BLaER1 treated with 17β-estradiol and CSF1 and Interleukin-3, amounts not matched to agents 10 nM and 100 nM (cell line): ENCODE measurements at regions not wholly inside any gene's neighbourhood (a gene's known extent, or its start where the extent isn't known, plus 50 kb on each side); places are given as distances from the start of the nearest gene placed in this dataset.
A peak's percentile ranks its signal among the peaks of the same experiment; 100 is the strongest.

Source experiments
- H3K27ac ChIP-seq, 11 experiments: shearing (Covaris generic); formaldehyde crosslinking; 2 replicates each; pipeline ENCODE4 v1.8.1; 2022
- H3K27me3 ChIP-seq, 11 experiments: shearing (Covaris generic); formaldehyde crosslinking; 2 replicates each; pipeline ENCODE4 v1.8.1; 2022
- H3K36me3 ChIP-seq, 11 experiments: shearing (Covaris generic); formaldehyde crosslinking; 2 replicates each; pipeline ENCODE4 v1.8.1; 2022
- H3K4me1 ChIP-seq, 10 experiments: shearing (Covaris generic); formaldehyde crosslinking; 2 replicates each; pipeline ENCODE4 v1.8.1; 2022
- H3K4me2 ChIP-seq, 11 experiments: shearing (Covaris generic); formaldehyde crosslinking; 2 replicates each; pipeline ENCODE4 v1.8.1; 2022
- H3K4me3 ChIP-seq, 10 experiments: shearing (Covaris generic); formaldehyde crosslinking; 2 replicates each; pipeline ENCODE4 v1.8.1; 2022
- H3K9ac ChIP-seq, 11 experiments: shearing (Covaris generic); formaldehyde crosslinking; 2 replicates each; pipeline ENCODE4 v1.8.1; 2022
- H3K9me3 ChIP-seq, 11 experiments: shearing (Covaris generic); formaldehyde crosslinking; replicated peaks in 1 of 11; 2 replicates each; pipeline ENCODE4 v1.8.1; 2022
- H4K20me1 ChIP-seq, 11 experiments: shearing (Covaris generic); formaldehyde crosslinking; 2 replicates each; pipeline ENCODE4 v1.8.1; 2022
- Cebpa-rat ChIP-seq, 11 experiments: shearing (Covaris generic); IDR thresholded peaks; 2 replicates each; pipeline ENCODE4 v1.8.1; 2022

DNA sequence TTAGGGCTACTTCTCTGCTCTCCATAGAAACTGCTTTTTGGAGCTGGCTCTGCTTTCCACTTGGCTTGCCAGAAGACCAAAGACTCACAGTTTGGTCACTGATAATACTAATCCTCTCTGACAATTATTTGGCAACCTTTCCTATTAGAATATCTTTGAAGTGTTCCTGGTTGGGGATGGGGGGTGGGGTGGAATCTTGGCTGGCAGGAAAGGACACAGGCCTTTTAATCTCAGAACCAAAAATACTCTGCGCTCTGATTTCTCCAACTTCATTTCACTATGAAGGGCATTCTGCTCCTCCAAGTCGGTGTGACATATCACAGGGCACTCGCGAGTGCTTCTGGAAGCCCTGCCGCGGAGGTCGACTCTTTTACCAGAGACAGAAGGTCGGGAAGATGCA lies 1329.0 kb upstream of the WWC1 start:
- H3K4me1 ChIP-seq: no peaks in the 10 kb centered on the region
- H3K27me3 ChIP-seq: no peaks in the 10 kb centered on the region
- no peak overlapping the region for H3K4me2 ChIP-seq
- no peaks in the 10 kb centered on the region for H3K9me3 ChIP-seq
- H3K9ac ChIP-seq: no peak overlapping the region
- no peaks in the 10 kb centered on the region for H3K36me3 ChIP-seq
- no peak for TF ChIP-seq Cebpa-rat (IDR thresholded peaks at IDR 0.05)
- no peak overlapping the region for H3K4me3 ChIP-seq
- no peak overlapping the region for H3K27ac ChIP-seq
- no peaks in the 10 kb centered on the region for H4K20me1 ChIP-seq

DNA sequence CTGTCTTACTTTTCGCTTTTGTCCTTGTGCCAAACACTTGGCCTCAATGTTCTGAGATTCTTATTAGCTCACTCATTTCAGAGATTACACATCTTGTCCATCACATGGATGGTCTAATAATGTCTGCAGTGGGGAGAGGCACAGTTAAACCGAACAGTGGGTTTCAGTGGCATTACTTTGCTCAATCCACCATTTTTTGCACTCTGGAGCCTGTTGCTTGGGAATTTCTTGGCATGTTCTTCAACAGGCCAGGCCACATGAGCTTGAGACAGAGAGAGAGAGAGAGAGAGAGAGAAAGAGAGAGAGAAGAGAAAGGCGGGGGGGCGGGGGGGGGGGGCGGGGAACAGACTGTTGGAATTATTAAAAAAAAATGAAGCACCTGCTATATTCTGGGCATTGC lies 1327.8 kb upstream of the WWC1 start:
- H3K4me2 ChIP-seq: no peak overlapping the region
- no peak overlapping the region for H3K4me3 ChIP-seq
- no peaks in the 10 kb centered on the region for H4K20me1 ChIP-seq
- no peaks in the 10 kb centered on the region for H3K4me1 ChIP-seq
- no peak for TF ChIP-seq Cebpa-rat (IDR thresholded peaks at IDR 0.05)
- no peaks in the 10 kb centered on the region for H3K9me3 ChIP-seq
- H3K36me3 ChIP-seq: no peaks in the 10 kb centered on the region
- H3K27ac ChIP-seq: no peak overlapping the region
- no peak overlapping the region for H3K9ac ChIP-seq
- H3K27me3 ChIP-seq: no peaks in the 10 kb centered on the region

DNA sequence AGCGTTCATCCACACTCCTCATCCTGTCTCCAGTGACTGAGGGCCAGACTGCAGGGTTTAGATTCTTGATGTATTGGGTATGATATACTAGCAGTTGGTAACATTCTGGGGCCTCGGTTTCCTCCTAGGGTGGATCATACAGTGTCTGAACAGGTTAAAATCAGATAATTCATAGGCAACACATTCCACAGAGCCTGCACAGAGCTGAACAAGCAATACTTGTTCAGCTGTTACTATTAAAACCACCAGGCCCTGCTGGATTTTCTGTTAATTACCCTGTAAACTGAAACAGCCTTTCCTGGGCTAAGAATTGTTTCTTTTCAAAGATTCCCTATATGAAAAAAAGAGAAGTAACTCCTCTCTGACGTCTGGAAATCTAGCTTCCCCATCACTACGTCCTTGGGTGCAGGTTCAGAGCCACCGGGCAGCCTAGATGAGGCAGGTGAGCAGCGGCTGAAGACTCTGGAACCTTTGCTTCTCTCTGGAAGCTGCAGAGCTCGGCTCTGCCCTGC lies 1313.5 kb upstream of the WWC1 start:
- no peaks in the 10 kb centered on the region for H3K36me3 ChIP-seq
- H3K27ac ChIP-seq: no peak overlapping the region
- no peak for TF ChIP-seq Cebpa-rat (IDR thresholded peaks at IDR 0.05)
- H3K27me3 ChIP-seq: peaks cover 36 to 55% (median 46%) of the 10 kb centered on the region in 11 experiments
- 0 out of 20 replicates have a peak overlapping the region, but pooled peaks of 1 of the 10 experiments have one; percentile 42 for H3K4me3 ChIP-seq
- H3K4me1 ChIP-seq: peaks cover 0 to 4% (median 0%) of the 10 kb centered on the region in 10 experiments; a peak in 1 of 20 replicates
- no peaks in the 10 kb centered on the region; a peak in 2 of 22 replicates for H4K20me1 ChIP-seq
- no peak overlapping the region for H3K4me2 ChIP-seq
- H3K9ac ChIP-seq: no peak overlapping the region
- peaks cover 0 to 12% (median 2%) of the 10 kb centered on the region in 11 experiments; a peak in 8 of 22 replicates for H3K9me3 ChIP-seq

DNA sequence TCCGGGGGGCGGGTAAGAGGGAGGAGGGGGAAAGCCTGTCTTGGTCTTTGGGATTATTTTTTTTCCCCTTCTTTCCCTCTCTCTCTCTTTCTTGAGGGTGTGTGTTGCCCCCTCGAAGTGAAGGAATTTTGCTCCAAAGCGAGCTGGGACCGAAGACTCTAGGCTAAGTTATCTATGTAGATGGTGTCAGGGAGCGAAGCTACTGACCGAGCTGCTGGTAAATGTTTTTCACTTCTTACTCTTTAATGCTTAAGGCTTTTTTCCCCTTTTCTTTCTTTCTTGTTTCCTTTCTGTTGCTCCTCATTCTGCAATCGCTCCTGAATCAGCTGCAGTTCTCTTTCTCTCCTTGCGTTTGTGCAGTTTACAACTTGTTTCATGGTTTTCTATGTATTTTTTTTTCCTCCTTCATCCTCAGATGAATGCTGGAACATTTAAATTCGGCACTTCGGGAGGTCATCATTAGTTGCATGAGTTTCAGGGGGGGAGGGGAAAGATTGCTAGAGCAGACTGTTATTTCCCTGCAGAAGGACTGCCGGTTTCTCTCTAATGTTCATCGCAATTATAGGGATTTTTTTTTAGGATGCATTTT lies 1312.0 kb upstream of the WWC1 start:
- Histone ChIP-seq H4K20me1 (no peaks in the 10 kb centered on the region; a peak in 2 of 22 replicates), H3K36me3 (no peaks in the 10 kb centered on the region), H3K4me1 (peaks cover 0 to 4% (median 0%) of the 10 kb centered on the region in 10 experiments; a peak in 1 of 20 replicates), H3K27me3 (peaks cover 36 to 55% (median 46%) of the 10 kb centered on the region in 11 experiments), H3K9ac (no peak overlapping the region), H3K4me2 (peak overlapping the region; percentile 47 to 78 (median 62)), H3K4me3 (peak overlapping the region; percentile 40 to 58 (median 48)), H3K9me3 (peaks cover 0 to 8% (median 0%) of the 10 kb centered on the region in 11 experiments; a peak in 5 of 22 replicates), H3K27ac (no peak overlapping the region)
- TF ChIP-seq Cebpa-rat (IDR thresholded peaks at IDR 0.05): no peak

DNA sequence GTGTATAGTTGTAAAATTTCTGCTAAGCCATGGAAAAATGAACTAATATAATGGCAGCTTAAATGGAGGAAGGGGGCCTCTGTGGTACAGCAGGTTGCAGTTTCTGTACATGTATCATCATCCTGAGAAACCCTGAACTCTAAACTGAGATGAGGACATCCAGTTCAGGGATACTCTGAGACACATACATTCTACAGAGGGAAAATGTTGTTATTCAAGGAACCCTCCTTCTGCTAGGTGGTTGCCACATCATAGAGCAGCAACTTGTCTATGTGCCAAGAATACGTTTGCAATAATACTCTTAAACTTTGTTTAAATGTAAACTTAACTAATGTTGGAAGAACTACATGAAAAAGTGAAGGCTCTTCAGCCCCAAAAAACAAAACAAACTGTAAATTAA lies 1310.8 kb upstream of the WWC1 start:
- Histone ChIP-seq H3K4me1 (peaks cover 0 to 4% (median 0%) of the 10 kb centered on the region in 10 experiments; a peak in 1 of 20 replicates), H3K4me2 (no peak overlapping the region), H4K20me1 (no peaks in the 10 kb centered on the region; a peak in 1 of 22 replicates), H3K9ac (no peak overlapping the region), H3K9me3 (peaks cover 0 to 8% (median 0%) of the 10 kb centered on the region in 11 experiments; a peak in 5 of 22 replicates), H3K27me3 (peaks cover 36 to 55% (median 46%) of the 10 kb centered on the region in 11 experiments), H3K27ac (no peak overlapping the region), H3K4me3 (no peak overlapping the region), H3K36me3 (no peaks in the 10 kb centered on the region)
- TF ChIP-seq Cebpa-rat (IDR thresholded peaks at IDR 0.05): no peak

DNA sequence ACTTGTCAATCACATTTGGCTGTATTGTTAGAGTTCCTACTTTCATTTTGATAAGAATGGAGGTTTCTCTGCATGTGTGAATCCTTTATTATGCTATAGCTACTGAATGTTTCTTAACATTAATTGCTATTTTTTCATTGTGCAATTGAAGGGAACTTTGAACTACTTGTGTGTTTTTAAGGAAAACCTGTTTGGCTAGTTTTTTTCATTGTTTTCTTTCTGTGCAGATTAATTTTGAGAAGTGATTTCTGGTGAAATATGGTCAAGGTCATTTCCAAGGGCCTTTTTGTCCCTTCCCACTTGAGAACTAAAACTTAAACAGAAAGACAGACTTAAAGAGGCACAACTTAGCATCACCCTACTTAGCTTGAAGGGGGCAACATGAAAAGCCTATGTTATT lies 1309.2 kb upstream of the WWC1 start:
- Histone ChIP-seq H3K27me3 (peaks cover 33 to 50% (median 44%) of the 10 kb centered on the region in 11 experiments), H4K20me1 (no peaks in the 10 kb centered on the region; a peak in 1 of 22 replicates), H3K27ac (no peak overlapping the region), H3K9me3 (peaks cover 0 to 8% (median 0%) of the 10 kb centered on the region in 11 experiments; a peak in 5 of 22 replicates), H3K4me2 (no peak overlapping the region), H3K4me3 (no peak overlapping the region), H3K4me1 (peaks cover 0 to 4% (median 0%) of the 10 kb centered on the region in 10 experiments; a peak in 1 of 20 replicates), H3K36me3 (no peaks in the 10 kb centered on the region), H3K9ac (no peak overlapping the region)
- TF ChIP-seq Cebpa-rat (IDR thresholded peaks at IDR 0.05): no peak

DNA sequence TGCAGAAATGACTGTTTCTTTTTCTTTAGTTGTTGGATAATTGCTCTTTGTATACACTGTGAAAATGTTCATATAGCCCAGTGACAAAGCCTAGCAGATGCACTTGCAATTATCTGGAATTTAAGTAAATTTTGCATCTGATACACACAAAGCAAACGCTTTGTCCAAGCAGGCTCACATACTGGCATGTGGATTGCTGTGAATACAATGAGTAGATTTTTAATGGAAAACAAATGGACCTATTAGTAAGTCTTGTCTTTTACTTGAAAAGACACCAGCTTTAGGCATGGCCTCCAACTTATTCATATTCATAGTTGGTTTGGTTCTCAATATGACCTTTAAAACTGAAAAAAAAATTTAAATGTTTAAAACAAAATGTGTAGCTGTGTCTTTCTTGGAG lies 1299.8 kb upstream of the WWC1 start:
- Histone ChIP-seq H3K4me1 (peaks cover 0 to 13% (median 9%) of the 10 kb centered on the region in 10 experiments; a peak in 14 of 20 replicates), H3K9me3 (no peaks in the 10 kb centered on the region), H4K20me1 (no peaks in the 10 kb centered on the region; a peak in 1 of 22 replicates), H3K36me3 (no peaks in the 10 kb centered on the region), H3K4me2 (no peak overlapping the region), H3K27me3 (no peaks in the 10 kb centered on the region), H3K4me3 (no peak overlapping the region), H3K9ac (no peak overlapping the region), H3K27ac (no peak overlapping the region)
- no peak for TF ChIP-seq Cebpa-rat (IDR thresholded peaks at IDR 0.05)

DNA sequence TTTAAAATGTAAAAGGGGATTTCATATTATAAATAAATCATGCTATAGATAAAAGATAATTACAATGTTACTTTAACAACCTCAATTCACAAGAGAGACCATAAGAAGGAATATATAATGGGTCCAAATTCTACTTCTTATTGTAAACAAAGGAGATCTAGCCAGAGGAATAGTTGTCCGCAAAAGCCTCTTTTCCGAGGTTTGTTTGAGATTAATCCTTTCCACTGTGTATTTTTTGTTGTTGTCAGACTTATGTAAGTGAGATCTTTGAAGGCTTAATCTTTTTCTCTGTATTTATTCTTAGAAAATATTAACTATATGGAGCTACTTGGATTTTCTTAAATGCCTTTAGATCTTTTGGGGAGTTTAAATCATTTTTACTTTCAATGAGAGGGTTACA lies 1299.3 kb upstream of the WWC1 start:
- H3K27me3 ChIP-seq: no peaks in the 10 kb centered on the region
- H3K4me1 ChIP-seq: peaks cover 0 to 13% (median 9%) of the 10 kb centered on the region in 10 experiments; a peak in 14 of 20 replicates
- H3K27ac ChIP-seq: no peak overlapping the region
- no peaks in the 10 kb centered on the region for H3K9me3 ChIP-seq
- H3K4me2 ChIP-seq: peak overlapping the region in 1 of 11 experiments; percentile 71; a peak in 1 of 22 replicates
- no peaks in the 10 kb centered on the region; a peak in 1 of 22 replicates for H4K20me1 ChIP-seq
- TF ChIP-seq Cebpa-rat (IDR thresholded peaks at IDR 0.05): no peak
- H3K4me3 ChIP-seq: no peak overlapping the region
- H3K9ac ChIP-seq: no peak overlapping the region
- no peaks in the 10 kb centered on the region for H3K36me3 ChIP-seq

DNA sequence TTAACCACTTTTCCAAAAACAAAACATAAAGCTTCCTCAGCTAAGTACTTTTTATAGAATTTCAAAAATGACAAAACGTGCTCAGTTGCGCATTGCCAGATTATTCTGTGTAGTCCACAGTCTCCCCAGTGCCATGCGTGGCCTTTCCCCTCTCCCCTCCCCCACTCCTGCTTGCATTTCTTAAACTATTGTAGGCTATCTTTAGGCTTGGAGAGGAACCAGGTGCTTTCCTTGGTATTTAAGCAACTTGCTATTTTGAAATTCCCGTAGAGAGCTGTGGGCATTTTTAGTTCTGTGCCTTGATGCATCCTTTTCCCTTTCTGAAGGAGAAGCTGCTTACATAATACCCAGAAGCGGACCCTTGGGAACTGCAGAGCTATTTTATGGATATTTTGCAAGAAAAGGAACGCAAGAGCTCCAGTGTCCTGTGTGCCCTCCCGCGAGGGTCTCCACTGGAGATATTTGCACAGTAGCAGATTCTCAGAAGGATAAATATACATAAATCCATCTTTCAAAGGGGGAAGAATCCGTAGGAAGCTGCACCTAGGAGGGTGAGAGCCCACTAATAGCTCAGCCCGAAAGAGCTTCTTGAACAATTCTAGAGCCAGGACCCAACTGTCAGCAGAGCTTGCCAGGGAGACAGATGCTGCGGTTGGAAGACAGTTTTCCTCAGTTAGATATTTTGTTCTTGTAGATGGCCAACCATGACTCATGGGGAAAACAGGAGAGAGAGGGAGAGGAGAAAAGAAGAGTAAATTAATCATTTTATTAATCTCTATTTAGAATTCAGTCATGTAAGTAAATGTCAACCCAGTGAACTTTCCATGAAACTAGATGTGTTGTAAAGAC lies 1298.3 kb upstream of the WWC1 start:
- H3K36me3 ChIP-seq: no peaks in the 10 kb centered on the region
- no peak overlapping the region for H3K4me3 ChIP-seq
- H3K27me3 ChIP-seq: no peaks in the 10 kb centered on the region
- peaks cover 0 to 13% (median 9%) of the 10 kb centered on the region in 10 experiments; a peak in 14 of 20 replicates for H3K4me1 ChIP-seq
- H3K9me3 ChIP-seq: no peaks in the 10 kb centered on the region
- peak overlapping the region in 9 of 11 experiments; percentile 1 to 74 (median 64); a peak in 16 of 22 replicates for H3K4me2 ChIP-seq
- H3K9ac ChIP-seq: no peak overlapping the region
- no peak overlapping the region; a peak in 1 of 22 replicates for H3K27ac ChIP-seq
- H4K20me1 ChIP-seq: no peaks in the 10 kb centered on the region; a peak in 1 of 22 replicates
- TF ChIP-seq Cebpa-rat (IDR thresholded peaks at IDR 0.05): no peak
